A673 (cell line): ENCODE measurements at regions not wholly inside any gene's neighbourhood (a gene's known extent, or its start where the extent isn't known, plus 50 kb on each side); places are given as distances from the start of the nearest gene placed in this dataset.

ENCODE experiments used
- BruUV-seq: library from RNA; stranded (reverse); fragments of 400-500 nt; replicated peaks from 2 replicates; lab custom pipeline; 2021; lab: Mats Ljungman, UMichigan
- CTCF ChIA-PET: fragments of 300-600 bp; sonication (Branson Sonifier 250); formaldehyde crosslinking; loops from one replicate; lab custom pipeline; 2022; ENCODE audit warnings: antibody characterized with exemption; lab: Charles Lee
- POLR2A ChIA-PET: fragments of 300-600 bp; sonication (Branson Sonifier 250); formaldehyde crosslinking; loops from one replicate; lab custom pipeline; 2022; ENCODE audit warnings: antibody characterized with exemption; ENCODE audit not compliant: low non-redundant PET; lab: Charles Lee
- DNase-seq: peaks from one replicate; pipeline ENCODE4 v3.0.0-alpha.2; 2015; ENCODE audit warnings: low spot score
- H3K27ac ChIP-seq: fragments of 200-600 bp; sonication (generic); 2 replicates; pipeline ENCODE4 v1.5.1; 2016; ENCODE audit warnings: mixed run types, low read depth, mild to moderate bottlenecking, mixed read lengths, antibody characterized with exemption, low read length; ENCODE audit not compliant: poor library complexity, severe bottlenecking
- H3K27me3 ChIP-seq: fragments of 200-600 bp; sonication (generic); replicated peaks from 2 replicates; pipeline ENCODE4 v1.6.1; 2017; ENCODE audit warnings: mixed run types, low read depth, mild to moderate bottlenecking, mixed read lengths, antibody characterized with exemption, low read length; ENCODE audit not compliant: insufficient read depth, poor library complexity
- H3K36me3 ChIP-seq: fragments of 200-600 bp; sonication (generic); 2 replicates; pipeline ENCODE4 v1.6.1; 2016; ENCODE audit warnings: mixed run types, mild to moderate bottlenecking, mixed read lengths, antibody characterized with exemption, low read length; ENCODE audit not compliant: insufficient read depth, poor library complexity, severe bottlenecking
- H3K4me1 ChIP-seq: fragments of 200-600 bp; sonication (generic); 2 replicates; pipeline ENCODE4 v1.6.1; 2017; ENCODE audit warnings: mixed run types, mild to moderate bottlenecking, mixed read lengths, antibody characterized with exemption, low read length; ENCODE audit not compliant: insufficient read depth, poor library complexity, severe bottlenecking
- H3K4me3 ChIP-seq: fragments of 200-600 bp; sonication (generic); 2 replicates; pipeline ENCODE4 v1.5.1; 2016; ENCODE audit warnings: low read depth, mixed run types, mild to moderate bottlenecking, mixed read lengths, low read length; ENCODE audit not compliant: poor library complexity, severe bottlenecking
- H3K9me3 ChIP-seq: fragments of 200-600 bp; sonication (generic); 2 replicates; pipeline ENCODE4 v1.6.1; 2016; ENCODE audit warnings: mixed run types, low read depth, mild to moderate bottlenecking, mixed read lengths, antibody characterized with exemption, low read length; ENCODE audit not compliant: poor library complexity, severe bottlenecking
- CTCF ChIP-seq: fragments of 300-800, 200-600 bp; sonication (generic); conservative IDR thresholded peaks from 2 replicates; pipeline ENCODE4 v1.5.1; 2017; ENCODE audit warnings: low read depth, mild to moderate bottlenecking, antibody characterized with exemption, low read length, moderate library complexity, mixed read lengths
- EZH2 ChIP-seq: fragments of 200-600 bp; sonication (generic); IDR thresholded peaks from 2 replicates; pipeline ENCODE4 v1.6.1; 2017; ENCODE audit warnings: borderline replicate concordance, low read depth, mild to moderate bottlenecking, mixed read lengths, antibody characterized with exemption, low read length; ENCODE audit not compliant: poor library complexity, severe bottlenecking
- intact Hi-C: fragments of 100-400 bp; cut with micrococcal nuclease; formaldehyde crosslinking; loops from one replicate; pipeline ENCODE4 v1.10.0; 2022; ENCODE audit not compliant: unreplicated experiment

DNA sequence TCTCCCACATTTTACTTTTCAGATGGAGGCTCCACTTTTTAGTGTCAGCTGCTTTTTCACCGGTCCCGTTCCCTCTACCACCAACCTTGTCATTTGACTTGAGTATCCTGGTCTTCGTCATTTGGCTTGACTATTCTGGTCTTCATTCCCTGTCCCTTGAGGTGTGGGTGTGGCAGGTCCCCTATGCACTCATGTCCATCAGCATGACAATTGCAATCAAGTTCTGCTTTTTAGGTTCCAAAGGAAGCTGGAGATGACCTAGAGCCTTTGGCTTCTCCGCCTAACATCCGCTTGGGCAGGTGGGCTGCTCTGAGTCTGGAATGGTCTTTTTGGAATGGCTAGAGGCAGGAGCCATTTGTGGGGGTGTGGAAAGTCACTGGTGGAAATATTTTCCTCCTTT lies 99.8 kb upstream of the MLN start:
- CTCF ChIA-PET: no interaction called here
- Histone ChIP-seq H3K9me3 (no peaks in the 10 kb centered on the region), H3K27me3 (no peaks in the 10 kb centered on the region), H3K27ac (no peak overlapping the region), H3K4me1 (no peaks in the 10 kb centered on the region), H3K36me3 (no peaks in the 10 kb centered on the region), H3K4me3 (no peak overlapping the region)
- no peak for TF ChIP-seq EZH2
- TF ChIP-seq CTCF: no peak
- no TSS peak for BruUV-seq
- intact Hi-C loops: no loop called here
- no peak for DNase-seq
- POLR2A ChIA-PET: no interaction called here

GRCh38 chr6:33902457-33902853 lies 98.7 kb upstream of the MLN start:
- intact Hi-C loops: no loop called here
- ChIA-PET POLR2A (no interaction called here), CTCF (no interaction called here)
- TF ChIP-seq EZH2 (no peak), CTCF (no peak)
- Histone ChIP-seq H3K27me3 (no peaks in the 10 kb centered on the region), H3K27ac (no peak overlapping the region), H3K4me1 (no peaks in the 10 kb centered on the region), H3K4me3 (no peak overlapping the region), H3K36me3 (no peaks in the 10 kb centered on the region), H3K9me3 (no peaks in the 10 kb centered on the region)
- DNase-seq: no peak
- BruUV-seq: no TSS peak

DNA sequence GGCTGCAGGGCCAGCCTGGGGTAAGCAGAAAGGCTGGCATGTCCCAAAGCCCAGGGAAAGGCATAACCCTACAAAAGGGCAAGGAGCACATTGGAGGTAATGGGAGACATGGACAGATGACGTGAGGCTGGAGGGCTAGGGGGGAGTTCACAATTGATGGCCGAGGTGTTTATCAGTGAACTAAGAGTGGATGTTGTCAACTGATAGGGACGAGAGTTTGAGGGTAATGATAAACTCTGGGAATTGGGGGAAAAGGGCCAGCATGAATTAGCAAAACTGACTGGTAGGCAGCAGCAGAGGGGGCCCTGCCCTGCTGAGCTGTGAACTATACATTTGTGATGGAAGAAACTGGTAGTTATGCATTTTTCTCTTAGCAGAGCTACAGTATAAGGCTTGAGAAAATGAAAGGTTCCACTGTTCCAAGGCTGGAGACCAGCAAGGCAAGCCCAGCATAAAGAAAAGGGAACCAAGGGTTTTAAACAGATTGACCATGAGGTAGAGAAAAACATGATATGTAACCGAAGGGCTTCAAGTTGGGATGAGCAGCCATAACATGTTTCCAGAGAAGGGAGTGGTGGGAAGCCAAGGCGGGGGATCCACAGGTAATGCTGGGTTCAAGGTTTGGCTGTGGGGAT lies 98.1 kb upstream of the MLN start:
- intact Hi-C loops: no loop called here

More for the DNA sequence above, 98.1 kb upstream of the MLN start:
- H3K36me3 ChIP-seq: no peaks in the 10 kb centered on the region
- no peaks in the 10 kb centered on the region for H3K9me3 ChIP-seq
- CTCF ChIA-PET: no interaction called here
- TF ChIP-seq EZH2: no peak
- no peak for TF ChIP-seq CTCF
- H3K4me1 ChIP-seq: no peaks in the 10 kb centered on the region
- no peak for DNase-seq
- H3K27ac ChIP-seq: no peak overlapping the region
- POLR2A ChIA-PET: no interaction called here
- BruUV-seq: no TSS peak
- H3K27me3 ChIP-seq: no peaks in the 10 kb centered on the region
- no peak overlapping the region for H3K4me3 ChIP-seq
